Stomach (tissue), 8 donors: ENCODE measurements at regions not wholly inside any gene's neighbourhood (a gene's known extent, or its start where the extent isn't known, plus 50 kb on each side); places are given as distances from the start of the nearest gene placed in this dataset.

Source experiments
- DNase-seq, 2 donors: peaks; one replicate each; pipeline versions ENCODE4 v3.0.0 to v3.0.0-alpha.2; 2013 to 2019
- H3K27ac ChIP-seq, 5 donors: fragments of 200-600 bp in 4 of 5; sonication (generic) in 4 of 5; one replicate each; pipeline ENCODE4 v1.5.1; 2013 to 2019; ENCODE audit warnings: mild to moderate bottlenecking in 1 of 5, moderate library complexity in 1 of 5
- H3K27me3 ChIP-seq, 3 donors: fragments of 200-600 bp; sonication (generic); one replicate each; pipeline ENCODE4 v1.5.1; 2017 to 2019; ENCODE audit warnings: mixed run types in 1 of 3
- H3K36me3 ChIP-seq, 4 donors: fragments of 200-600 bp; sonication (generic); 1 replicate in 3 of 4; 2 replicates in 1 of 4; pipeline ENCODE4 v1.5.1; 2016 to 2019
- H3K4me1 ChIP-seq, 4 donors: fragments of 200-600 bp; sonication (generic); one replicate each; pipeline ENCODE4 v1.5.1; 2016 to 2019
- H3K4me3 ChIP-seq, 4 donors: fragments of 200-600 bp; sonication (generic) in 3 of 4; one replicate each; pipeline ENCODE4 v1.5.1; 2016 to 2019; ENCODE audit warnings: mild to moderate bottlenecking in 1 of 4
- H3K9me3 ChIP-seq, 4 donors: fragments of 200-600 bp; sonication (generic); one replicate each; pipeline ENCODE4 v1.5.1; 2016 to 2019
- EP300 ChIP-seq: sonication (generic); formaldehyde crosslinking; IDR thresholded peaks from one replicate; pipeline ENCODE4 v1.6.1; 2017; ENCODE audit warnings: antibody characterized with exemption
- POLR2A ChIP-seq, 4 donors: fragments of 450-650 bp; IDR thresholded peaks; one replicate each; pipeline ENCODE4 v1.6.1; 2016; ENCODE audit warnings: antibody characterized with exemption in 4 of 4, control low read depth in 2 of 4, mild to moderate bottlenecking in 1 of 4, moderate library complexity in 1 of 4
- POLR2AphosphoS5 ChIP-seq, 3 donors: sonication (generic); formaldehyde crosslinking; IDR thresholded peaks; one replicate each; pipeline ENCODE4 v1.6.1; 2016; ENCODE audit warnings: antibody characterized with exemption in 3 of 3
- WGBS, 5 donors: extraction: QIAGEN DNeasy Blood & Tissue Kit in 3 of 5; methylation state at CpG; one replicate each; pipeline versions ENCODE4 v1.1.5 to v1.1.7; 2013 to 2018; 5-methylcytosine and 5-hydroxymethylcytosine counted together
- intact Hi-C: fragments of 100-400 bp; cut with DNase I; formaldehyde crosslinking; loops from one replicate; pipeline ENCODE4 v1.15.1; 2023; ENCODE audit warnings: low total_unique reads
- TF ChIP-seq, protein P1 (sequence below), 7 experiments: fragments of 450-650 bp in 4 of 7; fragments of 200-600 bp in 3 of 7; sonication (generic) in 3 of 7; IDR thresholded peaks; one replicate each; pipeline ENCODE4 v1.5.1; 2016 to 2019; ENCODE audit warnings: antibody characterized with exemption in 7 of 7, control low read depth in 2 of 7, mild to moderate bottlenecking in 1 of 7
- donor health status: healthy with polysubstance abuse.
- donor health status: Bipolar disorder and iron deficiency.
- donor health status: healthy.

DNA sequence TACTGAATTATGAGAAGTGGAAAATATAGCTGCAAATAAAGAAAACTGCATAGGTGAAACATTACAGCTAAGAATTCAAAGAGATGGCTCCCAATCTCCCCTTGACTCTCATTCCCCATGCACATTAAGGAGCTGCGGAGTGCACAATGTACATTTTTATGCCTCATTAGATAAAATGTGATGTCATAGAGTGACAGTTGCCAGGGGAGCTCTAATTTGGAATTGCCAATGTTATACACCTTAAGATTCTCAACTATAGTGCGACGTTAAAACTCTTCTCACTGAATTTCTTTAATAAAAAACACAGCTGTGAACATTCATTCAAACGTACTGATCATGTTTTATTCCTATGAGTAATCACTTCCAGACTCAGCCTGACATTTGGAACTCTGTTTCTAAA, 386.9 kb upstream of the CELF2 start:
- DNase-seq = no peak
- intact Hi-C loops = no loop called here
- H3K4me3 ChIP-seq = no peak overlapping the region
- H3K36me3 ChIP-seq = no peaks in the 10 kb centered on the region
- H3K9me3 ChIP-seq = no peaks in the 10 kb centered on the region
- H3K4me1 ChIP-seq = no peaks in the 10 kb centered on the region
- 82 to 91% (median 90%) methylated on average over 4 of the region's 4 CpGs for WGBS, 5 donors
- no peak for TF ChIP-seq POLR2AphosphoS5 (IDR thresholded peaks at IDR 0.05)
- TF ChIP-seq POLR2A (IDR thresholded peaks at IDR 0.05) = no peak
- no peak for TF ChIP-seq EP300
- TF ChIP-seq, protein P1, sequence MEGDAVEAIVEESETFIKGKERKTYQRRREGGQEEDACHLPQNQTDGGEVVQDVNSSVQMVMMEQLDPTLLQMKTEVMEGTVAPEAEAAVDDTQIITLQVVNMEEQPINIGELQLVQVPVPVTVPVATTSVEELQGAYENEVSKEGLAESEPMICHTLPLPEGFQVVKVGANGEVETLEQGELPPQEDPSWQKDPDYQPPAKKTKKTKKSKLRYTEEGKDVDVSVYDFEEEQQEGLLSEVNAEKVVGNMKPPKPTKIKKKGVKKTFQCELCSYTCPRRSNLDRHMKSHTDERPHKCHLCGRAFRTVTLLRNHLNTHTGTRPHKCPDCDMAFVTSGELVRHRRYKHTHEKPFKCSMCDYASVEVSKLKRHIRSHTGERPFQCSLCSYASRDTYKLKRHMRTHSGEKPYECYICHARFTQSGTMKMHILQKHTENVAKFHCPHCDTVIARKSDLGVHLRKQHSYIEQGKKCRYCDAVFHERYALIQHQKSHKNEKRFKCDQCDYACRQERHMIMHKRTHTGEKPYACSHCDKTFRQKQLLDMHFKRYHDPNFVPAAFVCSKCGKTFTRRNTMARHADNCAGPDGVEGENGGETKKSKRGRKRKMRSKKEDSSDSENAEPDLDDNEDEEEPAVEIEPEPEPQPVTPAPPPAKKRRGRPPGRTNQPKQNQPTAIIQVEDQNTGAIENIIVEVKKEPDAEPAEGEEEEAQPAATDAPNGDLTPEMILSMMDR (IDR thresholded peaks at IDR 0.05) = no peak
- H3K27ac ChIP-seq = no peak overlapping the region
- H3K27me3 ChIP-seq = no peaks in the 10 kb centered on the region

DNA sequence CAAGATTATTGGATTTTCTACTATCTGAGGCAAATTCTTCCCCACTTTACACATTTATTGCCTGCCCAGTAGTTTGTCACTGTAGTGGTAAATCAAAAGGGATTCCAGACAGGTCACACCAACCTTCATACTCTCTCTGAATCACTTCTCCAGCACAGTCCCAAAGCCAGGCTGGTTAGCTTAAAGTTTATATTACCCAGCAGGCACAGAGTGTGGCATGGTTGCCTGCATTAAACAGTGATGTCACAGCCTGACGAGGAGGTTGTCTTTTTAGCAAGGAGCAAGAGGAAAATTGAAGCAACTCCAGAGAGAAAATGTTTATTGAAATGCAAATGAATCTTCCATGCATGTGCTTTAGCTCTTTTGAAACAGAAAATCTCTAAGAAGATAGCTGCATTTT, 375.5 kb upstream of the CELF2 start:
- DNase-seq = no peak
- intact Hi-C loops = no loop called here
- Histone ChIP-seq H3K4me1 (peaks cover 0 to 13% (median 6%) of the 10 kb centered on the region in 4 donors), H3K36me3 (no peaks in the 10 kb centered on the region), H3K9me3 (no peaks in the 10 kb centered on the region), H3K4me3 (no peak overlapping the region), H3K27me3 (no peaks in the 10 kb centered on the region), H3K27ac (no peak overlapping the region)
- WGBS, 5 donors = 17 to 55% (median 39%) methylated on average over 1 of the region's 1 CpG
- TF ChIP-seq POLR2A (IDR thresholded peaks at IDR 0.05) (no peak), POLR2AphosphoS5 (IDR thresholded peaks at IDR 0.05) (no peak), EP300 (no peak)
- TF ChIP-seq, protein P1 (IDR thresholded peaks at IDR 0.05) = no peak

DNA sequence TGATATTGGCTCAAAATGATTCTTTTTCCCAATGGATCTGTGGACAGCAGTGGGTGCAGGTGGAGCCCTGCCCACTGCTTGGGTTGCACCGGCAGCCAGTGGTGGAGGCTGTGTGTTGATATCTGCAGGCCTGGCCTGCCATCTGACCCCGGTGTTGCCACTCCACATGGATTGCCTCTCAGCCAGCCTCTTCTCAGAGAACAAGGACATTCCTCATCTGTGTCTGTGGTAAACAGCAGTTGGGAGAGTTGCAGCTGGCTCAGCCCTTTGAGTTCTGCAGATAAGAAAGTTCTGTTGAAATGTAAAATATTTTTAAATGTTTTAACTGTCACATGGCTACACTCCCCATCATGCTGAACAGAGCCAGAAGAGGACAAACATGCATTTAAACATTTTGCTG, 374.9 kb upstream of the CELF2 start:
- no peak overlapping the region for H3K27ac ChIP-seq
- no peaks in the 10 kb centered on the region for H3K36me3 ChIP-seq
- DNase-seq = peak in 1 of 2 donors; percentile 60
- no peaks in the 10 kb centered on the region for H3K27me3 ChIP-seq
- intact Hi-C loops = no loop called here
- peaks cover 0 to 13% (median 6%) of the 10 kb centered on the region in 4 donors for H3K4me1 ChIP-seq
- no peak overlapping the region for H3K4me3 ChIP-seq
- WGBS, 5 donors = 15 to 52% (median 30%) methylated on average over 2 of the region's 2 CpGs
- no peaks in the 10 kb centered on the region for H3K9me3 ChIP-seq
- TF ChIP-seq, protein P1 (IDR thresholded peaks at IDR 0.05) = no peak
- TF ChIP-seq POLR2AphosphoS5 (IDR thresholded peaks at IDR 0.05) = no peak
- TF ChIP-seq EP300 = no peak
- TF ChIP-seq POLR2A (IDR thresholded peaks at IDR 0.05) = no peak

DNA sequence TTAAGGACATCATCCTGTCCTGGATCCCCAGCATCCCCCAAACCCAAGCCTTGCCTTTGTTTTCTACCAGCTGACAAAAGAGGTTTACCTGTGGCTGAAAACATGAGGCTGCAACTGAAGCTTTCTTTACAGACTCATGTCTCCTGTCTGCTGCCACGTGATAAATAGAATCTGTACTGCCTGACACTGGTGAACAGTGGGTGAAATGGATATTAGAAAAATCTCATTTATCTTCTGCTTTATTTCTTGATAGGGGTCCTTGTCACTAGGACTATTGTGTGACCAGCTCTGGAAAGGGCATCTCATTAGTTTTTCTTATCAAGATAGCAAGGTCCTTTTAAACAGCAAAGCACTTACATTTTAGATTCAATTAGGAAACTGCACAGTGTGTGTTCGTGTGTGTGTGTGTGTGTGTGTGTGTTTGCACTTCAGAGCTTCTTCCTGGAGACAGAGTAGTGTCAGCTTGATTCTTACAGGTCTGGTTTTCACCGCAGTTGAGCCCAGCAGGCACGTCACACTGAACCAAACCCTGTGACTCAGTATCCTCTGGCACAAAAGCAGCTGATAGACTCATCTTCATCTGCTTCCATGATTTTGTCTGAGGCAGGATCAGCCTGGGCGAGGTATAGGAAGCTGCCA, 373.5 kb upstream of the CELF2 start:
- H3K4me1 ChIP-seq = peaks cover 0 to 13% (median 6%) of the 10 kb centered on the region in 4 donors
- no peaks in the 10 kb centered on the region for H3K27me3 ChIP-seq
- intact Hi-C loops = no loop called here
- H3K4me3 ChIP-seq = no peak overlapping the region
- TF ChIP-seq EP300 (no peak), POLR2A (IDR thresholded peaks at IDR 0.05) (no peak), POLR2AphosphoS5 (IDR thresholded peaks at IDR 0.05) (no peak)
- TF ChIP-seq, protein P1 (IDR thresholded peaks at IDR 0.05) = no peak
- DNase-seq = no peak
- no peaks in the 10 kb centered on the region for H3K36me3 ChIP-seq
- no peak overlapping the region for H3K27ac ChIP-seq
- H3K9me3 ChIP-seq = no peaks in the 10 kb centered on the region
- 43 to 66% (median 48%) methylated on average over 5 of the region's 5 CpGs for WGBS, 5 donors
